OCI-LY3 (cell line): ENCODE measurements at regions not wholly inside any gene's neighbourhood (a gene's known extent, or its start where the extent isn't known, plus 50 kb on each side); places are given as distances from the start of the nearest gene placed in this dataset.
"Not testable (repeated sequence)": the region's sequence is repeated elsewhere in the genome, so short reads cannot be mapped to it uniquely, and the experiment has no call there.

Experiments
- H2AFZ ChIP-seq: fragments of 200-600, 300-600 bp; shearing (Covaris generic); 2 replicates; pipeline ENCODE4 v1.6.0; 2014; ENCODE audit warnings: antibody characterized with exemption, low read depth, low read length
- H3K27ac ChIP-seq: fragments of 200-600, 300-600 bp; sonication (generic); 2 replicates; pipeline ENCODE4 v1.5.1; 2014; ENCODE audit warnings: mild to moderate bottlenecking, low read length, moderate library complexity, mixed read lengths
- H3K27me3 ChIP-seq: fragments of 200-600, 300-600 bp; sonication (generic); 2 replicates; pipeline ENCODE4 v1.6.1; 2014; ENCODE audit warnings: low read depth, low read length, mixed read lengths
- H3K36me3 ChIP-seq: fragments of 200-600, 300-600 bp; sonication (generic); replicated peaks from 2 replicates; pipeline ENCODE3; 2014; ENCODE audit warnings: low read depth, low read length, mixed read lengths
- H3K4me1 ChIP-seq: fragments of 300-600, 200-600 bp; sonication (generic); 2 replicates; pipeline ENCODE4 v1.6.1; 2014; ENCODE audit warnings: low read length, mixed read lengths
- H3K4me2 ChIP-seq: fragments of 200-600, 300-600 bp; sonication (generic); 2 replicates; pipeline ENCODE4 v1.6.1; 2014; ENCODE audit warnings: low read length, mixed read lengths
- H3K4me3 ChIP-seq: fragments of 300-600, 200-600 bp; sonication (generic); 2 replicates; pipeline ENCODE4 v1.5.1; 2014; ENCODE audit warnings: antibody characterized with exemption, mild to moderate bottlenecking, low read length, moderate library complexity
- H3K79me2 ChIP-seq: fragments of 300-600, 200-600 bp; shearing (Covaris generic); 2 replicates; pipeline ENCODE4 v1.6.1; 2014; ENCODE audit warnings: mild to moderate bottlenecking, low read length, mixed read lengths
- H3K9ac ChIP-seq: fragments of 300-600, 200-600 bp; shearing (Covaris generic); 2 replicates; pipeline ENCODE4 v1.6.0; 2014; ENCODE audit warnings: mild to moderate bottlenecking, low read length, moderate library complexity
- H3K9me3 ChIP-seq: fragments of 200-600, 300-600 bp; shearing (Covaris generic); 2 replicates; pipeline ENCODE4 v1.6.1; 2014; ENCODE audit warnings: low read length, mixed read lengths; ENCODE audit not compliant: insufficient read depth
- H4K20me1 ChIP-seq: fragments of 200-600, 300-600 bp; sonication (generic); 2 replicates; pipeline ENCODE4 v1.6.1; 2016; ENCODE audit warnings: low read length, mixed read lengths; ENCODE audit not compliant: insufficient read depth
- CTCF ChIP-seq: fragments of 200-600, 300-600 bp; sonication (generic); IDR thresholded peaks from 2 replicates; pipeline ENCODE4 v1.5.1; 2014; ENCODE audit warnings: antibody characterized with exemption, low read length, low read depth
- EZH2phosphoT487 ChIP-seq: fragments of 200-600 bp; shearing (Covaris generic); IDR thresholded peaks from 2 replicates; pipeline ENCODE4 v1.6.1; 2018; ENCODE audit warnings: antibody characterized with exemption, mixed run types, low read depth

GRCh38 chr5:44048276-44048984 is 340.8 kb downstream of the FGF10 start:
- TF ChIP-seq CTCF (no peak), EZH2phosphoT487 (no peak)
- Histone ChIP-seq H2AFZ (no peak overlapping the region), H3K9ac (no peak overlapping the region), H3K4me3 (no peak overlapping the region), H3K9me3 (no peaks in the 10 kb centered on the region), H3K4me1 (no peaks in the 10 kb centered on the region), H3K27me3 (no peaks in the 10 kb centered on the region), H3K27ac (no peak overlapping the region), H3K79me2 (no peaks in the 10 kb centered on the region), H3K4me2 (no peak overlapping the region), H3K36me3 (no peaks in the 10 kb centered on the region), H4K20me1 (no peaks in the 10 kb centered on the region)

- H3K79me2 ChIP-seq: no peaks in the 10 kb centered on the region
- no peak overlapping the region for H3K27ac ChIP-seq
- H3K36me3 ChIP-seq: no peaks in the 10 kb centered on the region
- TF ChIP-seq EZH2phosphoT487: no peak
- TF ChIP-seq CTCF: no peak
- H2AFZ ChIP-seq: no peak overlapping the region
- H3K9me3 ChIP-seq: no peaks in the 10 kb centered on the region
- H4K20me1 ChIP-seq: no peaks in the 10 kb centered on the region
- H3K9ac ChIP-seq: no peak overlapping the region
- H3K27me3 ChIP-seq: no peaks in the 10 kb centered on the region
- H3K4me1 ChIP-seq: no peaks in the 10 kb centered on the region
- no peak overlapping the region for H3K4me3 ChIP-seq
- no peak overlapping the region for H3K4me2 ChIP-seq
Observed at GRCh38 chr5:44046619-44047364, 342.4 kb downstream of the FGF10 start.

DNA sequence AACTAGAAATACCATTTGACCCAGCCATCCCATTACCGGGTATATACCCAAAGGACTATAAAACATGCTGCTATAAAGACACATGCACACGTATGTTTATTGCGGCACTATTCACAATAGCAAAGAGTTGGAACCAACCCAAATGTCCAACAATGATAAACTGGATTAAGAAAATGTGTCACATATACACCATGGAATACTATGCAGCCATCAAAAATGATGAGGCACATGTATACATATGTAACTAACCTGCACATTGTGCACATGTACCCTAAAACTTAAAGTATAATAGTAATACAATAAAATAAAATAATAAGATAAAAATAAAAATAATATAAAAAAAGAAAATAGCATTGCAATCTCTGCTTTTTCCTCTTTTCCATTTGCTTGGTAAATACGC is 344.7 kb downstream of the FGF10 start:
- H3K36me3 ChIP-seq, H3K27ac ChIP-seq, H2AFZ ChIP-seq, H3K9ac ChIP-seq, H3K4me3 ChIP-seq, H4K20me1 ChIP-seq, H3K4me2 ChIP-seq, H3K27me3 ChIP-seq, H3K9me3 ChIP-seq, H3K4me1 ChIP-seq, H3K79me2 ChIP-seq: not testable (repeated sequence)

GRCh38 chr5:44028226-44028625 is 361.0 kb downstream of the FGF10 start:
- Histone ChIP-seq H3K4me2 (no peak overlapping the region), H3K36me3 (no peaks in the 10 kb centered on the region), H3K4me1 (no peaks in the 10 kb centered on the region), H3K27ac (no peak overlapping the region), H3K27me3 (no peaks in the 10 kb centered on the region), H3K79me2 (no peaks in the 10 kb centered on the region), H3K9ac (no peak overlapping the region), H4K20me1 (no peaks in the 10 kb centered on the region), H3K9me3 (no peaks in the 10 kb centered on the region), H2AFZ (no peak overlapping the region), H3K4me3 (no peak overlapping the region)
- no peak for TF ChIP-seq CTCF
- no peak for TF ChIP-seq EZH2phosphoT487
